ENCODE measurements at regions not wholly inside any gene's neighbourhood (a gene's known extent, or its start where the extent isn't known, plus 50 kb on each side); places are given as distances from the start of the nearest gene placed in this dataset.

DNA sequence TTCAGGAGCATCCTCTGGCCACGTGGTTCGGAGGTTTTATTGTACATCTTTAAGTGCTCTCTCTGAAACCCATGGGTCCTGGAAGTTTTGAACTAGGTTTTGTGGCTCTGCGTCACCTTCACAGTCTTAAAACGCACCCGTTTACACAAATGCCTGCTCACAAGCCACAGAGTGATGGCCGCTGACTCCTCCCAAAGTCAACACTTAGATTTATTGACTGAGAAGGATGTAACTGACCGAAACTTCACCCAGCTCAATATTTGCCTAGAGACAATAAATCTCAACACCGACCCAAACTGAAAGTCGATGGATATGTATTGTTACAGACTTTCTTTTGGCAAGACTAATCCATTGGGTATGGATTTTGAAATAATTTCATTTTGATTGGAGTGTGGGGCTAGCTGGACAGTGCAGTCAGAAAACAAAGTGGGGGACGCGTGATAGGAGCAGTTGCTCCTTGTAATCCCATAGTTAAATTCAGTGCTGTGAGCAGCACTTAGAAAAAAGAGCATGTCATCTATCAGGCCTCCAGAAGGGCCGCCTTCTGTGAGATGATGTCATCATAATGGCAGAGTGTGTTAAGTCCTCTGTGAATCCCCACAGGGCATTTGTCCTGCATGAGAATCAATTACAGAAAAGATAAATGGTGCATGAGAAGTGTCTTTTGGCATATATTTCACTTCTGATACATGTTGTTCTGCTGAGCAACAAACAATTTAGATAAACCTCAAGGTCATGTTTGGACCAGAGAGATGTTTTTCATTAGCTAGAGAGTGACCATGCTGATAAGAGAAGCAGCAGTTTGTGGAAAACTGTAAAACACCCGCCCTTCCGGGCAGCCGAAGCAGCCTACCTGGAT lies 183.7 kb downstream of the INO80D start:
- DNase-seq (ENCODE audit: low spot score), result no peak

DNA sequence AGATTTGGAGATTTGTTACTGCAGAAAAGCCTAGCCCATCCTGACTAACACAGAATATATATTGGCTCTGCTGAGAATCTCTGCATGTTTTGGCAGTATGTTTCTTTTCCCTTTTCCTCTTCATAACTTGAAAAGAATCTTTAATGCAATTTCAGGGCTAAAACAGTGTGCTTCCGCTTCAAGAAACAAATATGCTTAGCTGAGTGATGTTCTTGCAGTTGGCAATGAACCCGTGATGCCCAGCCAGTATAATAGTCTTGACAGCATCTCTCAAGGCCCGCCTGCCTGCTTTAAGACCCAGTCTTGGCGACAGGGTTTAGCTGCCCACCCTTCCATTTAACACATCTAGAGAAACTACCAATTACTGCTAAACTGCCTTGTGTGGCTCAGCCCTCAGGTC lies 184.5 kb downstream of the INO80D start:
- no peak for DNase-seq (ENCODE audit: low spot score)

DNA sequence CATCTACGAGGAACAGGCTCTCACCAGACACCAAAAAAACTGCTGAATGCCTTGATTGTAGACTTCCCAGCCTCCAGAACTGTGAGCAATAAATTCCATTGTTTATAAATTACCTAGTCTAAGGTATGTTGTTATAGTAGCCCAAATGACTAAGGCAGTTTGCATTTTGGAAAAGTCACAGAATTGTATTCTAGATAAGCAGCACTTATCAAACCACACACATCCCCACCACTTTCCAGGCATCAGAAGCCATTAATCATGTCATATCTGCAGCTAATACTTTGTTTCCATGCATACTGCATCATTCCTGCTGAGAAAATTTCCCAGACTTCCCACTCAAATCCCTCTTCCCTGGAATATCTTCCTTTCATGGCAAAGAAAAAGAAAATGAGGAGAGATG lies 187.2 kb downstream of the INO80D start:
- DNase-seq (ENCODE audit: low spot score), result no peak

DNA sequence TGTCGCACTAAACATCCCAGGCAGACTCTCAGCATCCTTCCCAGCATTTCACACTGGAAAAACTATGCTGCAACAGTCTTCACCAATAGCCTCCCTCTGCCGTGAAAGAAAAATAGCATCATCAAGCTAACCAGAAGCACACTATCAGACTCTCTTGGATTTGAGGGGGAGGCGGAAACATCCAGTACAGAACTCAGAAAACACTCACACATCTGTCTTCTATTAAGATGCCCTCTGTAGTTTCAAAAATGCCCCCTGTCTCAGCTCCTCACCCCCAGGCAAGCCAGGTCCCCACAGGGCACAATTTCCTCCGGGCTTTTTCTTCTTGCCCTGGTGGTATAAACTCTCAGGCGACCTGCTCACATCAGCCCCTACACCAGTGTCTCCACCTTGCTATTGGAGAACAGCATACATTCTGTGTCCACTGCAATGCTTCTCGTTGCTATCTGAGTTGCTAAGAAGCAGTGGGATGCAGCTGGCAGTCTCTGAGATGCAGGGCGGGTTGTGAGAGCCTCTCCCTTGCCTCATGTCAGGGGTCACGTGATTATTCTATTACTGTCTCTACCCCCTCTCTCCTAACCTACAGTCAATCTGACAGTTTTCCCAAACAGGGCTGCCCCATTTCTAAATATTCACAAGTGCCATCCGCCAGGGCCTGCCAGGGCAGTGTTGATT lies 189.9 kb downstream of the INO80D start:
- DNase-seq (ENCODE audit: low spot score), result no peak

DNA sequence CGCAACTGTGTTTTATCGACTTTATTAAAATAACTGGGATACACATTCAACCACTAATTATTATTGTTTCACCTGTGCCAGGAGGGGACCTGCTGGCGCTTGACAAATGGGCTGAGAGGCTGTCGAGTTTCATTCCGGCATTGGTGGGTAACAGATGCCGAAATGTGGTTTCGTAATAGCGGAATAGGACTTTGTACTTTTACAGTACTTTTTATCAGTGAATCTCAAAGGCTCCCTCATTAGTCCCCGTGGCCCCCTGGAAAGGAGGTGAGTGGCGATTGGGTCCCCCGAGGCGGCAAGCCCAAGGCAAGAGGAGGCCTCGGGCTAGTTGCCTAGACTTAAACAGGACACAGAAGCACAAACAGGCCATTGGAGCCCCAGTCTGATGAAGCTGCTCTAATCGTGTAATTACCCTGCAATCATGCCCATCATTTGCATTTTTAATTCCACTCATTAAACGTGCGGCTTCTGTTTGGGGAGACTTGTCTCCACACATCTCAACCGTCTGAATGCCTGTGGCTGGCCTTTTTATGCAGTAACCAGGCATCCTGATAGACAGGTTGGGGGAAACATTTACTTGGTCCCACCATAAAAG lies 193.2 kb downstream of the INO80D start:
- DNase-seq (ENCODE audit: low spot score), result no peak

DNA sequence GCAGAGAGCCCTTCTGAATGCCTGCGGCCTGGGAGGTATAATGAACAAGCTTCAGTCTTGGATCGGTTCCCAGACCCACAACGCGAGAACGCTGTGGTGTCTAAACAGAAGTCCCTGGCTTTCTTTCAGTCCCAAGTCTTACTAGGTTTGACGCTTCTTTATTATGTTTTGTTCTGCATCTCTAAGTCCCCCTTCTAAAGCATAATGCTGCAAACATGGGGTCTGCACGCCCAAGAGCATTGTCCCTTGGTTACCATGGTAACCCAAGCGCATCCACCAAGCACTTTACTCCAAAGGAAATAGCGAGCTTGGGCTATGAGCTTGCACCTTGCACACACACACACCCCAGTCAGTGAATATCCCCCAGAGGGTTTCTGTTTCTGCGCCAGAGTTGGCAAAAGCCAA lies 193.7 kb downstream of the INO80D start:
- no peak for DNase-seq (ENCODE audit: low spot score)

DNA sequence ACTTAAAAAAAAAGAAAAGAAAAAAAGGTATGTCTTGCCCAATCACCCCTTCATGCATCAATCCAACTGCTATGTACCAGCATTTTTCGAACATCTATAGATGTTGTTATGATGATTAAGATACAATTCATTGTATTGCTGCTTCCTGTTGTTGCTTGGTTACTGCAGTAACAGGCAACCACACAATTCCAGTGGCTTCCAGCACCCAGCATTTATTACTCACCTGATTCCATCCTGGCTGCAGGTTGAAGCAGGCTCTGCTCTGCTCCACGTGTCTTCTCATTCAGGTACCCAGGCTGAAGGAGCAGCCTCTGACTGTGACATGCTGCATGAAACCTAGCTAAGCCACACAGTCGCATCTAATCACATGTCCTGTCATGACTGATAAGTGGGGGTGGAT lies 196.9 kb downstream of the INO80D start:
- DNase-seq (ENCODE audit: low spot score), result no peak

DNA sequence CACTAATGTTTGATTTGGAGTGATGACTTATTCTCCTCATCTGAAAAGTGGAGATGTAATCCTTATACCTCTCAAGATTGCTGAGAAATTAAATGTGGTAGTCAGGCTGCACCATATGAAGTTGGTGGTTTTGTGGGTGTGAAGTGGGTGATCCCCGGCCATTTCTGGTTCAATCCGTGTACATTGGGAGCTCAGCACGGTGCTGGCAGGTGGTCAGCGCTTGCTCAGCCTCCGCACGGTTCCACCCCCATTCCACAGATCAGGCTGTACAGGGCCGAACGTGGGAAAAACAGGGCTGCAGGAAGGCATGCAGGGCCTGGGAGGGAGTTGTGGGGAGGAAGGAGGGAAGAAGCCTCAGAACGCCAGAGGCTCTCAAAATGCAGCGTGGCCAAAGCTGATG lies 198.3 kb downstream of the INO80D start:
- no peak for DNase-seq (ENCODE audit: low spot score)

DNA sequence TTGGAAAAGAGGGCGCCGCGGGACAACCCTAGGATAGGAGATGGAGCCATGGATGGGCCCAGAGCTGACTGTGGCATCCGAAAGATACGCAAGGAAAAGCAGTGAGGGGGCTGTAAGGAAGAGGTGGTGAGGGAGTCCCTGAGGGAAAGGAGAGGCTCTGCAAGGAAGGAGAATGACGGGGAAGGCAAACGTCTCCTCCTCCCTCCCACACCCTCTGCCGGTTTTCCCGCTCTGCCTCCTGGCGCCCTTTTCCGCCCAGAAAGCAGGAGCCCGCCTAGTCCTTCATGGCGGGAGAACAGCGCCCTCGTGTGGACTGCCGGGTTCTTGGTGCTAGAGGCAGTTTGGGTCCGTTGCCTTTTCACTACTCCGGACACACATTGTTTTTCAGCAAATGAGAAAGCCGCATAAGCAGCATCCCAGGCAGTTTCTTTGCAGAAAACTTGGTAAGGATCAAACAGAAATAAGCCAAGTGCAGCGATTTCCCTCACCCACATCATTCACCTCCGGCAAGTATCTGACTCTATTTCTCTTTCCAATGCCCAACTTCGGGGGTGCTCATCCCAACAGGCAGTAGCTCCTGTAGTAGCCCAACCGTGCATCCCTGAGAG lies 200.4 kb downstream of the INO80D start:
- peak; percentile 63 for DNase-seq (ENCODE audit: low spot score)

DNA sequence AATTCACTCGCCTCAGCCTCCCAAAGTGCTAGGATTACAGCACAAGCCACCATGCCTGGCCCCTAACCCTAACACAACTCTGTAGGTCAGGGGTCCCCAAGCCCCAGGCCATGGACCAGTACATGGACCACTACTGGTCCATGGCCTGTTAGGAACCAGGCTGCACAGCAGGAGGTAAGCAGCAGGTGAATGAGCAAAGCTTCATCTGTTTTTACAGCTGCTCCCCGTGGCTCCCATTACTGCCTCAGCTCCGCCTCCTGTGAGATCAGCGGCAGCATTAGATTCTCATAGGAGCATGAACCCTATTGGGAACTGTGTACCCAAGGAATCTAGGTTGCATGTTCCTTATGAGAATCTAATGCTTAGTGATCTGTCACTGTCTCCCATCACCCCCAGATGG lies 201.7 kb downstream of the NRP2 start:
- no peak for DNase-seq (ENCODE audit: low spot score)

DNA sequence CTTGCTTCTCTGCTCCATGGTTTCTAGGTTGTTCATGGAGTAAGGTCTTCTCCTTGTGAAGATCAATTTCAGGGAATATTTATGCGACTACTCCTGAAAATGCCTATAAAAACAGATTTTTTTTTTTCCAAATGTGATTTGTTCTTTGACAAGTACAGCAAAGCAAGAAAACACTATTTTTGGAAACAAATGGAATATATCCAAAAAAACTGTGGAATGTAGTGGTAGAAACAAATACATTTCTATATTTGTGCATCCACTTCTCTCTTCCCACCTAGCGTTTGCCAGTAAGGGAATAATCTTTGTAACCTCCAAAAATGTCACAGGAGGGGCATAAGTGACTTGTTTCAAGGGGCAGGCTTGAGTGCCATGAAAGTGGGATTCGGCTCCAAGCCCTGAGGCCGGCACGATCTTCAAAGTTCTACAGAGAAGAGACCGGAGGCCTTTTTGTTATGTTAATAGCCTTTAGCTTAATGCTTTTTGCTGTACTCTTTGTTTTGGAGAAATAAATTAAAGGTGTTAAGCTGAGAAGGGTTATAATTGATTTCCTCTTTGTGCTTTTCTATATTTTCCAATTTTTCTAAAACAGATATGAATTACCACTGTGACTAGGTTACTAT lies 200.6 kb downstream of the NRP2 start:
- DNase-seq (ENCODE audit: low spot score), result no peak

DNA sequence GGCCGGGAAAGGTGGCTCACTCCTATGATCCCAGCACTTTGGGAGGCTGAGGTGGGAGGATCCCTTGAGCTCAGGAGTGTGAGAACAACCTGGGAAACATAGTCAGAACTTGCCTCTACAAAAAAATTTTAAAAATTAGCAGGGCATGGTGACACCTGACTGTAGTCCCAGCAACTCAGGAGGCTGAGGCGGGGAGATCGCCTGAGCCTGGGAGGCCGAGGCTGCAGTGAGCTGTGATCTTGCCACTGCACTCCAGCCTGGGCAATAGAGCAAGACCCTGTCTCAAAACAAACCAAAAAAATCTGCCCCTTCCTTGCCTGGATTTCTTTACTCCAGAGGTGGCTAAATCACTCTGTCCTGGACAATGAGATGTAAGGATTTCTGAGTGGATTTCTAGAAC lies 197.7 kb downstream of the NRP2 start:
- DNase-seq (ENCODE audit: low spot score), result no peak

DNA sequence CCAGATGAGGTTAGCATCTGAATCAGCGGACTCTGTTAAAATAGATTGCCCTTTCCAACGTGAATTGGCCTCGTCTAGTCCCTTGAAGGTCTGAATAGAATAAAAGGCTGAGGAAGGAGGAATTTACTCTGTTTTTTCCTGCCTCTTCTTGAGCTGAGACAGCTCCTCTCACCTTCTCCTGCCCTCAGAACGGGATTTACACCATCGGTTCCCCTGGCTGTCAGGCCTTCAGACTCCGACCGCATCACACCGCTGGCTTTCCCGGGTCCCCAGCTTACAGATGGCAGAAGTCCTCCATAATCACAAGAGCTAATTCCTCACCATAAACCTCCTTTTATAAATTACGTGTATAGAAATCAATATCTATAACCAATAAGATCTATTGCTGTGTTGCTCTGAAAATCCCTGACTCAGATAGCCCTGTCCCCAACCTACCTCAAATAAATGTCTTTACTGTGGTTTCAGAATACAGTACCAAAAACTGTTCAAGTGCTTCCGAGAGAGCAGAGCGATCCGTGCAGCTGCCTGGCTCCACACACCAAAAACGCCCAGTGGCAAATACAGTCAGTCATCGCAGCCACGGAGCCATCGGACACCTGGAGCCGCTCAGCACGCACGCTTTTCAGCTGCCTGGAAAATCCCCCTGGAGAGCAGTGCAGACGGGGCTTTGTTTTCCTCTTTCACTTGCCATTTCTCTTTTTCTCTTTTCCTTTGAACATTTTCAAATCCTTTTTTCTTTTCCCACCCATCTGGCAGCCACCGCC lies 196.9 kb downstream of the NRP2 start:
- no peak for DNase-seq (ENCODE audit: low spot score)

DNA sequence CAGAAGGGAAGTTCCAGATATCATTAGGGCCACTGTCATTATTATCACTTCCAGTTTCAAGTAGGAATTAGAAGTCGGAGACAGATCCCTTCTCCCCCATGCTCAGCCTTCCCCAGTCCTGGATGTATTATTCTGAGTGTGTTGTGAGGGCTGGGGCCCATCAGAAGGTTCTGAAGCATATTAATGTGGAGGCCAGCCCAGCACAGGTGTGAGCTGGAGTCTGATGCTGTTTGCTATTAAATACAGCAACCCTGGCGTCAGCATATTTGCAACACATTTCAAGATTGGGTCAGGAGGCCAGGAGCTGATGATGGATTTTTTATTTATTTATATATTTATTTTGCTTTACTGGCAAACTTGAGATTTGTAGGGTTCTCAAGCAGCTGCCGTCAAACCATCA lies 195.2 kb downstream of the NRP2 start:
- DNase-seq (ENCODE audit: low spot score), result no peak

DNA sequence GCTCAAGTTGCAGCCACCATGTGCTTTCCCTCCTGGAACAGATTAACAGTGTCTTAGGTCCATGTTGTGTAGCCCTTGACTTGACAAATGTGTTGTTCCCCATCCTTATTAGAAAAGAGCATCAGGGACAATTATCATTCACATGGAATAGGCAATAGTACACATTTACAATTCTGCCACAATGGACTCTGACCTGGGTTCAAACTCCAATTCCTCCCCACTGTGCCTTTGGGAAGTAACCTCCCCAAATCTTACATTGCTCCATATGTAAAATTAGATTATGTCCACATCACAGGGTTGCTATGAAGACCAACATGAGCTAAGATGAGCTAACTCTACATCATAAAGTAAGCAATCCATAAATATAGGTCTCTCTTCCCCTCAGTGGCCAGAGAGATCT lies 193.8 kb downstream of the NRP2 start:
- DNase-seq (ENCODE audit: low spot score), result no peak

DNA sequence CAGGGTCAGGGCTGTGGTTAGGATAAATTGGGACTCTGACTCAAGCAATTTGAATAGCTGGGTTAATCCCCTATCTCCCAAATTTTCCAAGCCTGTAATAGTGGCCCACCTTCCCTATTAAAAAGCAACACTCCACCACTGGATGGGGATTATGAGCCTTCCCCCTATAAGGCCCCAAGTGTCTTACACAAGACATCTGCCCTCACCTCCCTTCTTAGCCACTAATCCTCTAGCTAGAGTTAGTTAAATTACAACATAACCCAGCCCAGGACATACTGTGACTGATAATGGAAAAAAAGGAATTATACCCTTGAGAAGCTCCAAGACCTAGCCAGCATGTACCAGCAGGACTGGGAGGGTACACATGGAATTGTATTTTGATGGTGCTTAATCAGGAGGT lies 190.4 kb downstream of the NRP2 start:
- DNase-seq (ENCODE audit: low spot score), result no peak

DNA sequence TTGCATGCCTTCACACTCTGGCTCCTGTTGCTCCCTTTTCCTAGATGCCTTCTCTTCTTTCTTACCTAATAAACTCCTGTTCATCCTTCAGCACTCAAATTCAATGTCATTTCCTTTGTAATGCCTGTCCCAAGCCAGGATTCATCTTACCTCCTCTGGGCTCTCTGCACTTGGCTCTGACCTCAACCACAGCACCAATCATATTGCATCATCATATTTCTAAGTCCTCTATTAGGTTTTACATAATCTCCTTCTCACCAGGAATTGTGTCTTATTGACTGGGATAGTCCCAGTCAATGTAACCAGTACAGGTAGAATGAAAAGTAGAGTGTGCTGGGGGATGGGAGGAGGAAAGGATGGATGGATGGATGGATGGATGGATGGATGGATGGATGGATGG lies 187.1 kb downstream of the NRP2 start:
- DNase-seq (ENCODE audit: low spot score), result no peak

DNA sequence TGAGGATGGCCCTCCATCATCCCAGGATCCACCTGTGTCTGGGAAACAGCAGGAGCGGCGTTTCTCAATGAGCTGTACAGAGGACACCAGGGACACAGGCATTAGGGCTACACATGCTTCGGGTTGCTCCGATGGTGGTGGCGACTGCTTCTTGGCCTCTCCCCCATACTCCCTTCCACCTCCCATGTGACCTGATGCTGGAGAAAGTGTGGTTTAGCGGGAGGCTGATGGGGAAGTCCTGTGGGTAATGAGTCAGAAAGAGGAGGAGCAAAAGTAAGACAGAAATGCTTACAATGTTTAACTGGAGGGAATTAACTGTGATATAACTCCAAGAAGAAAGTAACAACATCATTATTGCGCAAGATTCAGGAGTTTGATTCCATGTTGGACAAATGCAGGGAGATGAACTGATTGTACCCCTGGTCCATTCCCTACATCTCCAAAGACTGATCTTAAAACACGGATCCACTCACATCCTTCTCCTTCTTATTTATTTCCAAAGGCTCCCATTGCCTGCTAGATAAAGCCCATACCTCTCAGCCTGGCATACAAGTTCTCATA lies 186.6 kb downstream of the NRP2 start:
- DNase-seq (ENCODE audit: low spot score), result no peak

DNA sequence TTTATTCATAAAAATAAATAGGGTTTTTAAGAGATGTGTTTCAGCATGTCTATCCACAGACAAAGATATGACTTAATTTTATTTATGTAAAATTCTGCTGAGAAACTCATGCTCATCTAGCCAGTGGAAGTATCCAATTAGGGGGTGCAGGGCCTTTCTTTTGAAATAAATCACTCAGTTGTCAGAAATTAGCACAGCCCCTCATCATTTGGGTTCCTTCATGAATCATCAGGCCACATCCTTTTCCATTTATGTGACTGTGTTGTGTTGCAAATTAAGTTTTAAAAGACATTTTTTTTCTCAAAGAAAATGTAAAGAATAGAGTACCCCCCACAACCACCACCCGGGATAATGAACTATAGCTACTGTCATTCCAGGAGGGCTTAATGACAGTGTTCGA lies 185.8 kb downstream of the NRP2 start:
- DNase-seq (ENCODE audit: low spot score), result no peak

DNA sequence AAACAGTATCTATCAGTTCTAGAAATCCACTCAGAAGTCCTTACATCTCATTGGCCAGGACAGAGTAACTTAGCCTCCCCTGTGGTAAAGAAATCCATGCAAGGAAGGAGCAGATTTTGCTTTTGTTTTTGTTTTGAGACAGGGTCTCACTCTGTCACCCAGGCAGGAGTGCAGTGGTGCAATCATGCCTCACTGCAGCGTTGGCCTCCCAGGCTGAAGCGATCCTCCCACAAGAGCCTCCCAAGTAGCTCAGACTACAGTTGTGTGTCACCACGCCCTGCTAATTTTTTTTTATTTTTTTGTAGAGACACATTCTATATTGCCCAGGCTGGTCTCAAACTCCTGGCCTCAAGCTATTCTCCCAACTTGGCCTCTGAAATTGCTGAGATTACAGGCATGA lies 185.1 kb downstream of the NRP2 start:
- DNase-seq (ENCODE audit: low spot score), result no peak

DNA sequence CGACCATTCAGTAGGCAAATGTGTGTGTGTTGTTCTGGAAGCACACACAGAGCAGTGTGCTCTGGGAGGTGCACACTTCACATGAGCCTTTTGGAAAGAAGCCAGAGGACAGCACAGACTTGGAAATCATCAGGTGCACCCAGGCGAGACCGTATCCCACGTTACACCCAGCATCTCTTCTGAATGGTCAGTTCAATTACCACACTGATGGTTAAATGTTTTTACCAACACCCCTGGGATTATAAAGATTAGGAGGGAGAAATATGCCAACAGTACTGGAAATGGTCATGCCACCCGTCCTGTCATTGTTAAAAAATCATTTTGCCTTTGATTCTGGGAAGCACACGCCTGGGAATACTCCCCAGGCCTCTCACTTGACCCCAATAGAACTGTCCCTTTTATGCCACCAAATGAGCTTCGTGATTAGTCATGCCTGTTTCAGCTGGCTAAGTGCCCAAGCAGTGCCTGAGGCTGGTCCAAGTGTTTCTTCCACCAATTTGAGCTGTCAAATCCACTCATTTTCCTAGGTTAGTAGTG lies 183.7 kb downstream of the NRP2 start:
- no peak for DNase-seq (ENCODE audit: low spot score)

Data from NAMALWA (cell line).